Right cardiac atrium (tissue), 5 donors: ENCODE measurements at regions not wholly inside any gene's neighbourhood (a gene's known extent, or its start where the extent isn't known, plus 50 kb on each side); places are given as distances from the start of the nearest gene placed in this dataset.

Source experiments
- ATAC-seq, 2 donors: fragments of 200-7000 bp; cut with Tn5 transposase; one replicate each; pipeline versions ENCODE4 v1.8.0 to v1.9.1; 2020; ENCODE audit warnings: moderate library complexity in 2 of 2, mild to moderate bottlenecking in 1 of 2
- DNase-seq, 3 donors: peaks; one replicate each; pipeline ENCODE4 v3.0.0-alpha.2; 2020
- H3K27ac ChIP-seq: one replicate; pipeline ENCODE4 v1.5.1; 2013; ENCODE audit warnings: mild to moderate bottlenecking, low read length, control low read depth, moderate library complexity
- H3K27me3 ChIP-seq: one replicate; pipeline ENCODE4 v1.6.1; 2013; ENCODE audit not compliant: control insufficient read depth, insufficient read depth
- H3K4me1 ChIP-seq: one replicate; pipeline ENCODE4 v1.6.1; 2013; ENCODE audit warnings: low read length; ENCODE audit not compliant: control insufficient read depth, insufficient read depth
- H3K4me3 ChIP-seq: one replicate; pipeline ENCODE4 v1.5.1; 2013; ENCODE audit warnings: low read length, control low read depth
- H3K9me3 ChIP-seq: one replicate; pipeline ENCODE4 v1.6.1; 2013; ENCODE audit warnings: low read length; ENCODE audit not compliant: control insufficient read depth
- WGBS: extraction: QIAGEN DNeasy Blood & Tissue Kit; methylation state at CpG from one replicate; pipeline ENCODE4 v1.1.7; 2013; 5-methylcytosine and 5-hydroxymethylcytosine counted together
- intact Hi-C, 4 donors: fragments of 100-400 bp; cut with DNase I; formaldehyde crosslinking; loops; one replicate each; pipeline versions ENCODE4 v1.11.0 to v1.14.0; 2022 to 2023
- donor health status: healthy with polysubstance abuse.
- donor health status: DM: no; HTN: yes; CAD: no.
- donor health status: DM: no; HTN: no; CAD: no.
- donor health status: DM: no; HTN: yes; CAD: no; lungs with severe emphysema.
- donor health status: DM: yes; HTN: yes; CAD: no.

DNA sequence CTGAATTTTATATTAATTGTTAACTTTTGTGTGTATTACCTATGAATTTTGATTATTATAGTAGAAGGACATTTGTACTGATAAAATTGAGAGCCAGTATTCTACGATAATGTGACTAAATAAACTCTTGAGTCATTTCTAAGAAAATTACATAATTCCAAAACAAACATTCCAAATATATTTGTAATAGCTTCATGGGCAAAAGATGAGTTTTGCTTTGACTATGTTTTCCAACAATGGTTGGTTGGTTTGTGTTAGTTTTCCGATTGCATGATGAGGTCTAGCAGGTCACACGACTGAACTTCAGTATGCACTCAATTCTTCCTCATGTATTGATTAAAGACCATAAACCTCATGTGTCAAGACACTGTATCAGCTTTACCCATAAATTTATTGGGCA lies 71.7 kb upstream of the WDR75 start:
- no peak overlapping the region for H3K27ac ChIP-seq
- H3K4me3 ChIP-seq = no peak overlapping the region
- H3K9me3 ChIP-seq = no peaks in the 10 kb centered on the region
- 59% methylated on average over 3 of the region's 3 CpGs for WGBS
- no peaks in the 10 kb centered on the region for H3K4me1 ChIP-seq
- no peak for DNase-seq
- H3K27me3 ChIP-seq = no peaks in the 10 kb centered on the region
- intact Hi-C loops = no loop called here
- no peak for ATAC-seq

DNA sequence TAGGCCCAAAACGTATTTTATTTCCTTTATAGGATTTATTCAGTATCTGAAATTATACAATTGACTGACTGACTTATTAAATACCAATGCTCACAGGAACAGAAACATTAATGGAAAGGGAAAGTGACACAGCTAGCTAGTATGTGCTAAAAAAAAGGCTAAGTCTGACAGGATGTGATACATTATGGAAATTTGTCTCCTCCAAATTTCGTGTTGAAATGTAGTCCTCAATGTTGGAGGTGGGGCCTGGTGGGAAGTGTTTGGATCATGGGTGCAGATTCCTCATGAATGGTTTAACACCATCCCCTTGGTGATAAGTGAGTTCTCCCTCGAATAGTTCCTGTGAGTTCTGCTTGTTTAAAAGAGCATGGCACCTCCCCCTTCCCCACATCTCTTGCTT lies 70.6 kb upstream of the WDR75 start:
- H3K9me3 ChIP-seq = no peaks in the 10 kb centered on the region
- DNase-seq = no peak
- no peak overlapping the region for H3K27ac ChIP-seq
- no peaks in the 10 kb centered on the region for H3K27me3 ChIP-seq
- no peak overlapping the region for H3K4me3 ChIP-seq
- intact Hi-C loops = no loop called here
- WGBS = 55% methylated on average over 3 of the region's 3 CpGs
- no peak for ATAC-seq
- no peaks in the 10 kb centered on the region for H3K4me1 ChIP-seq

GRCh38 chr2:189372688-189373257 lies 68.5 kb upstream of the WDR75 start:
- Histone ChIP-seq H3K4me1 (no peaks in the 10 kb centered on the region), H3K27me3 (no peaks in the 10 kb centered on the region), H3K9me3 (no peaks in the 10 kb centered on the region), H3K27ac (no peak overlapping the region), H3K4me3 (no peak overlapping the region)
- DNase-seq (no peak), ATAC-seq (no peak)
- intact Hi-C loops = no loop called here
- 45% methylated on average over 1 of the region's 1 CpG for WGBS

DNA sequence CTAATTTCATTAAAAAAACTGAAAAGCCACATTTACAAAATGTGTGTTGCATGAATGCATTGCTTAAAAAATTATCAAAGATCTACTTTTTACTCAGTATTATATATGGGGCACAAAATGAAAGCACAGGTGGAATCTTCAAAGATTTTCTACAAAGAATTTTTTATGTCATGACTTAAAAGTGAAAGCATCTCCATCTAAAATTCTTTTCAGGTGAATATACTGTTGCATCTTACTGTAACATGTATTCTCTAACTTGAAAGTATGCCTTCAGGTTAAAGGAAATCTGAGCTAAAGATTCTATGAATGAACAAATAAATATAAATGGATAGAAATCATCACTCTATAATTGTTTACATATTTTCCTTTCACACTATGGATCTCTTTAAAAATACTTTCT lies 66.8 kb upstream of the WDR75 start:
- no peaks in the 10 kb centered on the region for H3K27me3 ChIP-seq
- no peak overlapping the region for H3K4me3 ChIP-seq
- intact Hi-C loops = no loop called here
- H3K27ac ChIP-seq = no peak overlapping the region
- DNase-seq (no peak), ATAC-seq (no peak)
- H3K9me3 ChIP-seq = no peaks in the 10 kb centered on the region
- no peaks in the 10 kb centered on the region for H3K4me1 ChIP-seq

DNA sequence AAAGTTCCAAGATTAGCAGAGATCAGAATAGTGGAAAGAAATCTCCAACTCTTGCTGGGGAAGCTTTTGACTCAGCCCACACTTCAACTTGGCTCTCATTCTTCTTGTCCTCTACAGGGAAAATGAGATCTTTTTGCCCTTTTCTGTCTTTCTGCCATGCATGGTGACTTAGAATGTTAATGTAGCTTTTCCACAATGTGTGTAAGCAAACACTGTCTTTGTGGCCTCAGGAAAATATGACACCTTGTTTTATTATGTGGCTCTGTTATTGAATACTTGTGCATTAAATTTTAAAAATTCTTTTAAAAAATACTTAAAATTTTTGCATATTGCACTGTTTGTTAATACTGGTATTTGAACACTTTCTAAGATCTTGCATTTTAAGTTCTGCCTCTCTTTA lies 65.4 kb upstream of the WDR75 start:
- no peaks in the 10 kb centered on the region for H3K27me3 ChIP-seq
- H3K4me1 ChIP-seq = no peaks in the 10 kb centered on the region
- DNase-seq (no peak), ATAC-seq (no peak)
- intact Hi-C loops = no loop called here
- H3K4me3 ChIP-seq = no peak overlapping the region
- H3K9me3 ChIP-seq = no peaks in the 10 kb centered on the region
- H3K27ac ChIP-seq = no peak overlapping the region

- H3K4me1 ChIP-seq = no peaks in the 10 kb centered on the region
- no peak overlapping the region for H3K4me3 ChIP-seq
- H3K27ac ChIP-seq = no peak overlapping the region
- no peak for DNase-seq
- ATAC-seq = no peak
- 42% methylated on average over 2 of the region's 2 CpGs for WGBS
- intact Hi-C loops = no loop called here
- H3K27me3 ChIP-seq = no peaks in the 10 kb centered on the region
- no peaks in the 10 kb centered on the region for H3K9me3 ChIP-seq
These were observed 62.0 kb upstream of the WDR75 start for GRCh38 chr2:189379287-189379630.

GRCh38 chr2:189379731-189380261 lies 61.5 kb upstream of the WDR75 start:
- Histone ChIP-seq H3K4me3 (no peak overlapping the region), H3K27me3 (no peaks in the 10 kb centered on the region), H3K9me3 (no peaks in the 10 kb centered on the region), H3K27ac (no peak overlapping the region), H3K4me1 (no peaks in the 10 kb centered on the region)
- intact Hi-C loops = no loop called here
- DNase-seq (no peak), ATAC-seq (no peak)
- WGBS = 73% methylated on average over 1 of the region's 1 CpG

- no peaks in the 10 kb centered on the region for H3K4me1 ChIP-seq
- no peaks in the 10 kb centered on the region for H3K27me3 ChIP-seq
- no peak overlapping the region for H3K27ac ChIP-seq
- H3K9me3 ChIP-seq = no peaks in the 10 kb centered on the region
- H3K4me3 ChIP-seq = no peak overlapping the region
- DNase-seq = no peak
- no peak for ATAC-seq
- intact Hi-C loops = no loop called here
These were observed 58.6 kb upstream of the WDR75 start for GRCh38 chr2:189382668-189383067.

GRCh38 chr2:189386741-189387140 lies 54.5 kb upstream of the WDR75 start:
- Histone ChIP-seq H3K4me3 (no peak overlapping the region), H3K27me3 (no peaks in the 10 kb centered on the region), H3K4me1 (no peaks in the 10 kb centered on the region), H3K27ac (no peak overlapping the region), H3K9me3 (no peaks in the 10 kb centered on the region)
- 90% methylated on average over 3 of the region's 3 CpGs for WGBS
- DNase-seq (no peak), ATAC-seq (no peak)
- intact Hi-C loops = no loop called here

DNA sequence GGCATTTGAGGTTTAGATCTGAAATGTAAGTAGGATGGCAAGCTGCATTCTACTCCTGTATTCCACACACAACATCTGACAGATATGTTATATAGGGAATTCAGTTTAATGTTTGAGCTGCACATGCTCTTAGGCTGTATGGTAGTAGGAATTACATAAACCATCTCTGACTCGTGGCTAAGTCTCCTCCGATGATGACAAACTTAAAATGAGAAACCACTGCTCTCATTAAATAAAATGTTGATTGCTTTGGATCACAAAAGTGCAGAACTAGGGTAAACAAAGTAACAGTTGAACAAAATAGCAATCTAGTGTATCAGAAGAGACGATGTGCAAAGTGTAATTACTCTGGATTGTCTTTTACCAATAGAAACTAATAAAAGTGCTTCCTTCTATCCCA lies 50.1 kb upstream of the WDR75 start:
- H3K27ac ChIP-seq = no peak overlapping the region
- intact Hi-C loops = no loop called here
- ATAC-seq (no peak), DNase-seq (no peak)
- no peaks in the 10 kb centered on the region for H3K9me3 ChIP-seq
- H3K27me3 ChIP-seq = no peaks in the 10 kb centered on the region
- WGBS = 89% methylated on average over 3 of the region's 3 CpGs
- H3K4me1 ChIP-seq = no peaks in the 10 kb centered on the region
- no peak overlapping the region for H3K4me3 ChIP-seq
